SK-N-SH (cell line): ENCODE measurements at regions not wholly inside any gene's neighbourhood (a gene's known extent, or its start where the extent isn't known, plus 50 kb on each side); places are given as distances from the start of the nearest gene placed in this dataset.

Source experiments
- CTCF ChIA-PET: fragments of 300-600, 350-600 bp; formaldehyde crosslinking; extraction: SDS; loops from one replicate; lab custom pipeline; 2021; lab: Yijun Ruan, JAX
- POLR2A ChIA-PET: fragments of 350-600 bp; sonication (Branson Sonifier 250); formaldehyde crosslinking; extraction: SDS; loops from one replicate; lab custom pipeline; 2020; ENCODE audit warnings: antibody characterized with exemption, inconsistent platforms; lab: Yijun Ruan, JAX
- DNase-seq: peaks from one replicate; pipeline ENCODE4 v3.0.0; 2012
- H2AFZ ChIP-seq: fragments of 200-600 bp; sonication (generic); 2 replicates; pipeline ENCODE4 v1.8.1; 2016; ENCODE audit warnings: antibody characterized with exemption, mild to moderate bottlenecking, low read depth
- H3F3A ChIP-seq: fragments of 200-600 bp; sonication (generic); replicated peaks from 2 replicates; pipeline ENCODE3; 2016; ENCODE audit warnings: antibody characterized with exemption, mild to moderate bottlenecking; ENCODE audit not compliant: insufficient read depth
- H3K27ac ChIP-seq, 2 experiments: fragments of 200-500 bp in 1 of 2; fragments of 200-600 bp in 1 of 2; sonication (Bioruptor generic) in 1 of 2; sonication (generic), shearing (Covaris generic) in 1 of 2; 2 replicates each; pipeline versions ENCODE4 v1.5.1 to v1.6.1; 2014 to 2016; ENCODE audit warnings: low read depth in 2 of 2, inconsistent platforms in 1 of 2, low read length in 1 of 2, mild to moderate bottlenecking in 1 of 2, mixed read lengths in 1 of 2
- H3K27me3 ChIP-seq: fragments of 200-600 bp; sonication (generic), shearing (Covaris generic); 2 replicates; pipeline ENCODE4 v1.6.1; 2016; ENCODE audit warnings: mixed run types; ENCODE audit not compliant: insufficient read depth
- H3K36me3 ChIP-seq, 2 experiments: fragments of 200-500 bp in 1 of 2; fragments of 200-600 bp in 1 of 2; sonication (Bioruptor generic) in 1 of 2; sonication (generic) in 1 of 2; replicated peaks in 1 of 2; 2 replicates each; pipeline versions ENCODE3 to v1.5.1; 2014 to 2016; ENCODE audit warnings: low read length in 1 of 2, mild to moderate bottlenecking in 1 of 2; ENCODE audit not compliant: insufficient read depth in 2 of 2, control insufficient read depth in 1 of 2
- H3K4me1 ChIP-seq, 2 experiments: fragments of 200-500 bp in 1 of 2; fragments of 200-600 bp in 1 of 2; sonication (Bioruptor generic) in 1 of 2; sonication (generic), shearing (Covaris generic) in 1 of 2; 2 replicates each; pipeline versions ENCODE4 v1.5.1 to v1.6.1; 2014 to 2016; ENCODE audit warnings: low read depth in 1 of 2, low read length in 1 of 2, mixed run types in 1 of 2; ENCODE audit not compliant: insufficient read depth in 2 of 2, control insufficient read depth in 1 of 2
- H3K4me2 ChIP-seq: fragments of 200-600 bp; sonication (generic), shearing (Covaris generic); 2 replicates; pipeline ENCODE4 v1.6.1; 2017; ENCODE audit warnings: mixed run types
- H3K4me3 ChIP-seq, 2 experiments: fragments of 200-500 bp in 1 of 2; fragments of 200-600 bp in 1 of 2; sonication (Bioruptor generic) in 1 of 2; sonication (generic), shearing (Covaris generic) in 1 of 2; 2 replicates each; pipeline versions ENCODE4 v1.5.1 to v1.8.1; 2014 to 2016; ENCODE audit warnings: low read depth in 2 of 2, inconsistent platforms in 1 of 2, low read length in 1 of 2, mild to moderate bottlenecking in 1 of 2, mixed read lengths in 1 of 2, moderate library complexity in 1 of 2
- H3K79me2 ChIP-seq: fragments of 200-600 bp; sonication (generic); 2 replicates; pipeline ENCODE4 v1.8.1; 2017; ENCODE audit warnings: mild to moderate bottlenecking; ENCODE audit not compliant: insufficient read depth
- H3K9ac ChIP-seq: fragments of 200-600 bp; sonication (generic); 2 replicates; pipeline ENCODE4 v1.6.1; 2017; ENCODE audit warnings: mixed run types
- H3K9me2 ChIP-seq: fragments of 200-600 bp; sonication (generic); 2 replicates; pipeline ENCODE4 v1.6.1; 2017; ENCODE audit warnings: mixed run types
- H3K9me3 ChIP-seq: fragments of 200-600 bp; sonication (generic); 2 replicates; pipeline ENCODE4 v1.6.1; 2017; ENCODE audit warnings: mixed run types, mild to moderate bottlenecking, moderate library complexity
- H4K20me1 ChIP-seq: fragments of 200-600 bp; sonication (generic); 2 replicates; pipeline ENCODE4 v1.6.1; 2017; ENCODE audit warnings: mild to moderate bottlenecking, mixed run types; ENCODE audit not compliant: insufficient read depth
- CHD2 ChIP-seq: fragments of 150-350 bp; IDR thresholded peaks from 2 replicates; pipeline ENCODE4 v1.6.1; 2018; ENCODE audit warnings: low read length; ENCODE audit not compliant: partially characterized antibody
- ELF1 ChIP-seq: IDR thresholded peaks from 2 replicates; pipeline ENCODE4 v1.4.0; 2012
- FOSL2 ChIP-seq: IDR thresholded peaks from 2 replicates; pipeline ENCODE4 v1.4.0; 2012; ENCODE audit warnings: low read depth, mild to moderate bottlenecking, moderate library complexity, borderline replicate concordance
- GABPA ChIP-seq: IDR thresholded peaks from 2 replicates; pipeline ENCODE4 v1.4.0; 2012; ENCODE audit warnings: low read depth, mild to moderate bottlenecking
- JUND ChIP-seq: IDR thresholded peaks from 2 replicates; pipeline ENCODE4 v1.4.0; 2012
- RAD21 ChIP-seq: IDR thresholded peaks from 2 replicates; pipeline ENCODE4 v1.6.1; 2012; ENCODE audit warnings: mild to moderate bottlenecking, low read length
- RCOR1 ChIP-seq: fragments of 150-350 bp; IDR thresholded peaks from 2 replicates; pipeline ENCODE4 v1.6.1; 2017; ENCODE audit warnings: antibody characterized with exemption, low read length
- REST ChIP-seq: IDR thresholded peaks from 2 replicates; pipeline ENCODE4 v1.6.1; 2012; ENCODE audit warnings: mild to moderate bottlenecking, low read depth, low read length, moderate library complexity
- RFX5 ChIP-seq: IDR thresholded peaks from 2 replicates; pipeline ENCODE4 v1.6.1; 2012; ENCODE audit warnings: mild to moderate bottlenecking, improper control_type of control experiment, low read length
- SIN3A ChIP-seq: IDR thresholded peaks from 2 replicates; pipeline ENCODE4 v1.6.1; 2012; ENCODE audit warnings: low read depth, mild to moderate bottlenecking, low read length, moderate library complexity, borderline replicate concordance
- SMC3 ChIP-seq: IDR thresholded peaks from 2 replicates; pipeline ENCODE4 v1.6.1; 2012; ENCODE audit warnings: low read depth, low read length, improper control_type of control experiment
- TCF12 ChIP-seq: IDR thresholded peaks from 2 replicates; pipeline ENCODE4 v1.4.0; 2012
- ZBTB33 ChIP-seq: IDR thresholded peaks from 2 replicates; pipeline ENCODE4 v1.4.0; 2012; ENCODE audit warnings: low read depth, borderline replicate concordance
- WGBS: methylation state at CpG from one replicate; pipeline ENCODE4 v1.1.6; 2017; ENCODE audit warnings: low lambda C conversion rate; 5-methylcytosine and 5-hydroxymethylcytosine counted together
- TF ChIP-seq, protein P1 (sequence below): fragments of 150-350 bp; IDR thresholded peaks from 2 replicates; pipeline ENCODE4 v1.6.1; 2017; ENCODE audit warnings: antibody characterized with exemption, low read length, low read depth, borderline replicate concordance

- TF ChIP-seq, protein P1, sequence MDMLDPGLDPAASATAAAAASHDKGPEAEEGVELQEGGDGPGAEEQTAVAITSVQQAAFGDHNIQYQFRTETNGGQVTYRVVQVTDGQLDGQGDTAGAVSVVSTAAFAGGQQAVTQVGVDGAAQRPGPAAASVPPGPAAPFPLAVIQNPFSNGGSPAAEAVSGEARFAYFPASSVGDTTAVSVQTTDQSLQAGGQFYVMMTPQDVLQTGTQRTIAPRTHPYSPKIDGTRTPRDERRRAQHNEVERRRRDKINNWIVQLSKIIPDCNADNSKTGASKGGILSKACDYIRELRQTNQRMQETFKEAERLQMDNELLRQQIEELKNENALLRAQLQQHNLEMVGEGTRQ = no peak
- TF ChIP-seq JUND (no peak), SMC3 (no peak), RCOR1 (no peak), RFX5 (no peak), ZBTB33 (no peak), TCF12 (no peak)
Observed at GRCh38 chr3:18625085-18625484, 199.9 kb upstream of the SATB1 start (continued).

DNA sequence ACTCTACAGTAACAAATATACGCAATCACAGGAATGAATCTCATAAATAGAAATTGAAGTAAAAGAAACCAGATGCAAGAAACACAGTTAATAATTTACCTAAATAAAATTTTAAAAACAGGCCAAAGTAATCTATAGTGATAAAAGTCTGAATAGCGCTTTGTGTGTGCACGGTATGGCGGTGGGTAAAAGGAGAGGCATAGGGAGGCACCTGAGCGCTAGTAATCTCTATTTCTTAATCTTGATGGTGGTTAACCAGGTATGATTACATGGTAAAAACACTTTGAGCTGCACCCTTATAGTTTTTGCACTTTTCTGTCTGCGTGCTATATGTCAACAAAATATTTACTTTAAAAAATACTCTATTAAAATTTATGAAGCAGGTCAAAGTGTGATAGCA is 198.1 kb upstream of the SATB1 start:
- Histone ChIP-seq H3K27ac (no peak overlapping the region), H3K4me2 (no peak overlapping the region), H3K9ac (no peak overlapping the region), H3K79me2 (no peaks in the 10 kb centered on the region)
- DNase-seq = no peak
- TF ChIP-seq ELF1 (no peak), ZBTB33 (no peak), REST (no peak), GABPA (no peak), SIN3A (no peak), FOSL2 (no peak), RCOR1 (no peak), RAD21 (no peak), CHD2 (no peak)
- TF ChIP-seq, all 33 proteins: peak for 0
- no peak overlapping the region for H2AFZ ChIP-seq
- no peaks in the 10 kb centered on the region for H4K20me1 ChIP-seq
- H3K4me1 ChIP-seq = no peaks in the 10 kb centered on the region
- ChIA-PET CTCF (no interaction called here), POLR2A (no interaction called here)
- no peaks in the 10 kb centered on the region for H3F3A ChIP-seq
- H3K9me3 ChIP-seq = no peaks in the 10 kb centered on the region
- no peaks in the 10 kb centered on the region for H3K36me3 ChIP-seq
- no peaks in the 10 kb centered on the region for H3K27me3 ChIP-seq
- no peak overlapping the region for H3K4me3 ChIP-seq
- H3K9me2 ChIP-seq = no peaks in the 10 kb centered on the region
- 68% methylated on average over 6 of the region's 6 CpGs for WGBS
